NCI-H2227 treated with DMSO at 0.1 percent for 48 hours (cell line): ENCODE measurements at regions not wholly inside any gene's neighbourhood (a gene's known extent, or its start where the extent isn't known, plus 50 kb on each side); places are given as distances from the start of the nearest gene placed in this dataset.
"Not testable (repeated sequence)": the region's sequence is repeated elsewhere in the genome, so short reads cannot be mapped to it uniquely, and the experiment has no call there.

Experiments used
- DNase-seq: peaks from one replicate; lab custom pipeline; 2025; lab: John Stamatoyannopoulos, UW

DNA sequence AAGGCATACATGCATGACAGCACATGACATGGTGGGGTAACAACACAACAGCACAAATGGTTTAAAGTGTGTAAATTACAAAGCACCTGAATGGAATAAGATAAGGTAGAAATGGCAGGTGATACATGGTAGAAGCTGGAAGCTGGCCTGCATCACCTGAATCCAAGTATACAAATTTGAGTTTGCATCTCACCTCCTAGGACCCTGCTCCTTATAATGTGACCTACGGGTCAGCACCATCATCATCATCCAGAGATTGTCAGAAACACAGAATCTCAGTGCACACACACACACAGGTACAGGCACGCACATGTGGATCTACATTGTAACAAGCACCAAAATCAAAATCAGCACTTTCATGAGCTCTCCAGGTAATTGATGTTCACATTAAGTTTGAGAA, 1048.2 kb upstream of the AUTS2 start:
- DNase-seq, result no peak

- DNase-seq, result no peak
Observed at GRCh38 chr7:68550635-68551034, 1047.6 kb upstream of the AUTS2 start.

DNA sequence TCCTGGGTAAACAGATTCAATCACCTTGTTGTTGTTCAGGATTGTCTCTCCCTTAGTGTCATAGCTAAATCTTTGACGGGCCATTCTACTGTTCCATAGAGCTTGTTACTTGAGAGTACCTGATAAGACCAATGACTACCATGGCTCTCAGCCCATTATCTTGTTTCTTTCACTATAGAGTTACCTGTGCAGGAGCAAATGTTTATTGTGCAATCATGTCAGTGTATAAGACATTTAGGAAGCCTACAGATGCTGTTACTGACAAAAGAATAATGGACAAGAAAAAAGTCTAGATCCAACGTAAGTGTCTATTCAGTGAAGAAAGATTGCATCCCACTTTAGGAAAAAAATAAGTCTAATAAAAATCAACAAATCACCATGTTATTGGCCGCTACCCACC, 1041.7 kb upstream of the AUTS2 start:
- DNase-seq, result no peak

DNA sequence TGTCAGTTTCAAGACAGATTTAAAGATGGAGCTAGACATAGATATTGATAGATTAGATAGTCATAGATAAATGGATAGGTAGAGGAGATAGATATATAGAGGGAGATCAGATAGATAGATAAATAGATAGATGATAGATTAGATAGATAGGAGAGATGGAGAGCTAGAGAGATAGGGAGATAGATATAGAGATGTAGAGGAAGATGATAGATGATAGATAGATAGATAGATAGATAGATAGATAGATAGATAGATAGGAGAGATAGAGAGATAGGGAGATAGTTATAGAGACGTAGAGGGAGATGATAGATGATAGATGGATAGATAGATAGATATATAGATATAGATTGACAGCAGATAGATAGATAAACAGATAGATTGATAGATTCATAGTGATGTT, 1038.8 kb upstream of the AUTS2 start:
- DNase-seq, result no peak

DNA sequence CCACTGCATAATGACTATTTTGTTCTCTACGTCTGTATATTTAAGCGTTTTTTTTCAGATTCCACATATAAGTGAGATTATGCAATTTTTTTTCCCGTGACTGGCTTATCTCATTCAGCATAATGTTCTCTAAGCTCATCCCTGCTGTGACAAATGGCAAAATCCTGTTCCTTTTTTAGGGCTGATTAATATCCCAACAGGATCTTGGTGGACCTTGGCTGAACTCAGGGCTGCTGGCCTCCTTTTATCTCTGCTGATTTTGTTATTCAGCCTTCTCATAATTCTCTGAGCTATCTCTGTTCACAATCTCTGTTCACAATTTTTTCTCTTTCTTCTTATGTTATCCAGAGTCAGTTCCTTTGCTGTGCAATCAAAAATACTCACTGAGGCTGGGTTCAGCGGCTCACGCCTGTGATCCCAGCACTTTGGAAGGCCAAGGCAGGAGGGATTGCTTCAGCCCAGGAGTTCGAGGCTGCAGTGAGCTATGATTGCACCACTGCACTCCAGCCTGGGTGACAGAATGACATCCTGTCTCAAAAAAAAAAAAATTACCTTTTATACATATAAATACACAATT, 1035.9 kb upstream of the AUTS2 start:
- no peak for DNase-seq

- DNase-seq, result no peak
Observed at GRCh38 chr7:68564306-68565135, 1033.8 kb upstream of the AUTS2 start.

- DNase-seq, result no peak
Observed at GRCh38 chr7:68571286-68571685, 1027.0 kb upstream of the AUTS2 start.

DNA sequence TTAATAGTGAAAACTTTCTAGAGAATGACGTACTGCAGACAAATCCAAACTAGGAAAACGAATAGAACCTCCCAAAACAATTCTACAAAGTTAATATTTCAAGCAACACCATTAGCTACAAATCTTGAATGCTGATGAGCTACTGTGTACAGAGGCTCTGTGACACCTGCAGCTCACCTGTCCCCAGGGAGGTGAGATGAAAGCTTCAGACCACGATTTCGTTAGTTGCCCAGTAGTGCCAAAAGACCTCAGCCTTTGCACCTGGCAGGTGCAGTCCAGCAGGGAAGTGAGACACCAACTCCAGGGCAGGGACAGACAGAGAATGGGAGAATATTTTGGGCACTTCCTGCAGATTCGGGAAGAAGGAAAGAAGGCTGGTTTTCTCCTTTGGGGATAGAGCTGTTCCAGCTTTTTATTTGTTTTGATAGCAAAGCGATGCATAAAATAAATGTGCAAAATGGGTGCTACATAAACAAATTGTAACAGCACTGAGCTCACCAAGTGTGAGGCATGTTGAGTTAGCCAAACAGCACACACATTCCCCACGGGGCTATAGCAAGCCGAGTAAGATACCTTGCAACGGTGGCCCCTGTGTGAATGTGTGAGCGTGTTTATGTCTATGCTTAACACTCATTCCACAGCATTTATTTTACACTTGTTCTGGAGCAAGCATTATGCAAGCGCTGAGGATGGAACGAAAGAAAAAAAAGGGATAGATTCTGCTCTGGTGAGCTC, 1024.8 kb upstream of the AUTS2 start:
- DNase-seq, result no peak

- DNase-seq, result no peak
Observed at GRCh38 chr7:68576366-68576765, 1021.9 kb upstream of the AUTS2 start.

DNA sequence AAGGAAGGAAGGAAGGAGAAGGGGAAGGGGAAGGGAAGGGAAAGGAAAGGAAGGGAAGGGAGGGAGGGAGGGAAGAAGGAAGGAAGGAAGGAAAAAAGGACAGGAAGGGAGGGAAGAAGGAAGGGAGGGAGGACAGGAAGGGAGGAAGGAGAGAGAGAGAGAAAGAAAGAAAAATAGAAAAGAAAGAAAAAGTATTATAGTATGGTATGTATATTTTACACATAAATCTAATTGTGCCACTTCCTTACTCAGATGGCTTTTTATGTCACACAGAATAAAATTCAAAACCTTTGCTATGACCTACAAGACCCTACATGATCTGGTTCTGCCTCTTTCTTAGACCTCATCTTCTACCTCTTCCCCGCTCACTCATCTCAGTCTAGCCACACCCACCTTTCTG, 1016.9 kb upstream of the AUTS2 start:
- DNase-seq, result no peak

DNA sequence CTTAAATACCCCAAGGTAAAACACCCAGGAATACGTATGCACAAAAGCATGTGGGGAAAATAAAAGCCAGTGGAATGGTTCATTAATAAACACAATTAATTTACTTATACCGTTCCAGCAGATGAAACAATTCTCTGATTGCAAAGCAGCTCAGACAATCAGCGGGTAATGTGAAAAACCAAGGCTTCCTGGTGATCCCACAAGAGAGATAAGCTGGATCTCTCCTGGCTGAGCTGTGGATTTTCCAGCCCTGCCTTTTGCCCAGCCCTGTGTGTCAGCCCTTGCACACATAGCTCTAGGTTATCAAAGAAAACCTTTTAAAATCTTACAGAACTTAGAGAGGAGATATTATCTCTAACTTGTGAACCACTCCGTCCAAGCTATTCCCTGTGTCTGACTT, 1010.7 kb upstream of the AUTS2 start:
- DNase-seq, result no peak

- DNase-seq, result no peak
Observed at GRCh38 chr7:68601826-68602225, 996.4 kb upstream of the AUTS2 start.

GRCh38 chr7:68604541-68604940, 993.7 kb upstream of the AUTS2 start:
- no peak for DNase-seq

GRCh38 chr7:68610701-68611100, 987.6 kb upstream of the AUTS2 start:
- no peak for DNase-seq

GRCh38 chr7:68613405-68613804, 984.9 kb upstream of the AUTS2 start:
- DNase-seq, result no peak

GRCh38 chr7:68613897-68614296, 984.4 kb upstream of the AUTS2 start:
- no peak for DNase-seq

GRCh38 chr7:68619526-68619925, 978.7 kb upstream of the AUTS2 start:
- no peak for DNase-seq

GRCh38 chr7:68622500-68622899, 975.8 kb upstream of the AUTS2 start:
- DNase-seq, result no peak

- DNase-seq, result no peak
Observed at GRCh38 chr7:68623030-68623429, 975.2 kb upstream of the AUTS2 start.

- no peak for DNase-seq
Observed at GRCh38 chr7:68627247-68627864, 970.9 kb upstream of the AUTS2 start.

DNA sequence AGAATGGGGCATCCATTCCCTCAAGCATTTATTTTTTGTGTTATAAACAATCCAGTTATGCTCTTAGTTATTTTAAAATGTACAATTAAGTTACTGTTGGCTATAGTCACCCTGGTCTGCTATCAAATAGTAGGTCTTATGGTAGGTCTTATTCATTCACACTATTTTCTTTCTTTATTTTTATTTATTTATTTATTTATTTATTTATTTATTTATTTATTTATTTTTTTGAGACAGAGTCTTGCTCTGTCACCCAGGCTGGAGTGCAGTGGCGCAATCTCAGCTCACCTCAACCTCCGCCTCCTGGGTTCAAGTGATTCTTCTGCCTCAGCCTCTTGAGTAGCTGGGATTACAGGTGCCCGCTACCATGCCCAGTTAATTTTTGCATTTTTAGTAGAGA, 967.4 kb upstream of the AUTS2 start:
- DNase-seq, result not testable (repeated sequence)

GRCh38 chr7:68640103-68640502, 958.2 kb upstream of the AUTS2 start:
- no peak for DNase-seq

- DNase-seq, result no peak
Observed at GRCh38 chr7:68642727-68643126, 955.5 kb upstream of the AUTS2 start.
